ENCODE measurements at regions not wholly inside any gene's neighbourhood (a gene's known extent, or its start where the extent isn't known, plus 50 kb on each side); places are given as distances from the start of the nearest gene placed in this dataset.

GRCh38 chr13:62088165-62088564, 672.5 kb upstream of the PCDH20 start:
- no peak overlapping the region for H3K9ac ChIP-seq (ENCODE audit: low read depth in 2 of 2, low read length in 2 of 2)
- H3K27me3 ChIP-seq: no peaks in the 10 kb centered on the region
- intact Hi-C loops (cut with DNase I): no loop called here
- H3K27ac ChIP-seq: no peak overlapping the region
- H3K9me3 ChIP-seq: no peaks in the 10 kb centered on the region
- no peaks in the 10 kb centered on the region for H3K36me3 ChIP-seq
- no peak for DNase-seq
- no peaks in the 10 kb centered on the region for H3K4me1 ChIP-seq
- no peak overlapping the region for H3K4me3 ChIP-seq
- no peak for TF ChIP-seq CTCF (IDR thresholded peaks at IDR 0.05)

GRCh38 chr13:62087124-62087523, 671.5 kb upstream of the PCDH20 start:
- Histone ChIP-seq H3K9me3 (no peaks in the 10 kb centered on the region), H3K27ac (no peak overlapping the region), H3K4me3 (no peak overlapping the region), H3K36me3 (no peaks in the 10 kb centered on the region), H3K4me1 (no peaks in the 10 kb centered on the region), H3K9ac (ENCODE audit: low read depth in 2 of 2, low read length in 2 of 2) (no peak overlapping the region), H3K27me3 (no peaks in the 10 kb centered on the region)
- no peak for TF ChIP-seq CTCF (IDR thresholded peaks at IDR 0.05)
- DNase-seq: no peak
- intact Hi-C loops (cut with DNase I): no loop called here

GRCh38 chr13:62085337-62086229, 669.9 kb upstream of the PCDH20 start:
- no peaks in the 10 kb centered on the region for H3K27me3 ChIP-seq
- no peak for TF ChIP-seq CTCF (IDR thresholded peaks at IDR 0.05)

GRCh38 chr13:62084728-62085127, 669.1 kb upstream of the PCDH20 start:
- no peaks in the 10 kb centered on the region for H3K4me1 ChIP-seq
- no peak for DNase-seq
- no peaks in the 10 kb centered on the region for H3K27me3 ChIP-seq
- H3K4me3 ChIP-seq: no peak overlapping the region
- H3K9me3 ChIP-seq: no peaks in the 10 kb centered on the region
- no peak overlapping the region for H3K27ac ChIP-seq
- no peaks in the 10 kb centered on the region for H3K36me3 ChIP-seq
- TF ChIP-seq CTCF (IDR thresholded peaks at IDR 0.05): no peak
- intact Hi-C loops (cut with DNase I): no loop called here
- no peak overlapping the region for H3K9ac ChIP-seq (ENCODE audit: low read depth in 2 of 2, low read length in 2 of 2)

More at GRCh38 chr13:62085337-62086229, 669.9 kb upstream of the PCDH20 start:
- no peaks in the 10 kb centered on the region for H3K36me3 ChIP-seq
- H3K4me3 ChIP-seq: no peak overlapping the region
- intact Hi-C loops (cut with DNase I): no loop called here
- H3K9ac ChIP-seq (ENCODE audit: low read depth in 2 of 2, low read length in 2 of 2): no peak overlapping the region
- DNase-seq: no peak
- H3K4me1 ChIP-seq: no peaks in the 10 kb centered on the region
- no peaks in the 10 kb centered on the region for H3K9me3 ChIP-seq
- no peak overlapping the region for H3K27ac ChIP-seq

- no peak for DNase-seq
- H3K27me3 ChIP-seq: no peaks in the 10 kb centered on the region
- H3K36me3 ChIP-seq: no peaks in the 10 kb centered on the region
- TF ChIP-seq CTCF (IDR thresholded peaks at IDR 0.05): no peak
- H3K4me3 ChIP-seq: no peak overlapping the region
- H3K9ac ChIP-seq (ENCODE audit: low read depth in 2 of 2, low read length in 2 of 2): no peak overlapping the region
- no peak overlapping the region for H3K27ac ChIP-seq
- intact Hi-C loops (cut with DNase I): no loop called here
- no peaks in the 10 kb centered on the region for H3K4me1 ChIP-seq
- no peaks in the 10 kb centered on the region for H3K9me3 ChIP-seq
Measured at GRCh38 chr13:62067821-62068220, 652.2 kb upstream of the PCDH20 start.

All from colonic mucosa (tissue), 4 donors.